ENCODE measurements at regions not wholly inside any gene's neighbourhood (a gene's known extent, or its start where the extent isn't known, plus 50 kb on each side); places are given as distances from the start of the nearest gene placed in this dataset.

DNA sequence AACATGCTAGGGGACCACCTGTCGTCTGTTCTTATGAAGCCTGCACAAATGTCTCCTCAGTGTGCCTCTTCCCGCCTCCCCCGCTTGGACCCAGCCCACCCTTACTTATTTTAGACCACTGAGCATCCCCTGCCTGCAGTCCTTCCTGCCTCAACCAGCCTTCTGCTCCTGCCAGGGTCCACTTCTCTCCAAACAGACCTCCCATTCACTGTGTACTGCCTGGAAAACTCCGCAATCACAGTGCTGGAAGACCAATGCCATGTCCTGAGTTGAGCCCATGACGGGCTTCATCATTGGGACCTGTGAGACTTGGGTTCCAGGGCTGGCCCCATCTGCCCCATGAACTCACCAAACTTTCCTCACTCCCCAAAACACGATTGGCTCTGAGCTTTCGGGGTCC, 309.4 kb downstream of the IRX1 start:
- TF ChIP-seq, protein P1, sequence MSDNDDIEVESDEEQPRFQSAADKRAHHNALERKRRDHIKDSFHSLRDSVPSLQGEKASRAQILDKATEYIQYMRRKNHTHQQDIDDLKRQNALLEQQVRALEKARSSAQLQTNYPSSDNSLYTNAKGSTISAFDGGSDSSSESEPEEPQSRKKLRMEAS (IDR thresholded peaks at IDR 0.05): no peak

DNA sequence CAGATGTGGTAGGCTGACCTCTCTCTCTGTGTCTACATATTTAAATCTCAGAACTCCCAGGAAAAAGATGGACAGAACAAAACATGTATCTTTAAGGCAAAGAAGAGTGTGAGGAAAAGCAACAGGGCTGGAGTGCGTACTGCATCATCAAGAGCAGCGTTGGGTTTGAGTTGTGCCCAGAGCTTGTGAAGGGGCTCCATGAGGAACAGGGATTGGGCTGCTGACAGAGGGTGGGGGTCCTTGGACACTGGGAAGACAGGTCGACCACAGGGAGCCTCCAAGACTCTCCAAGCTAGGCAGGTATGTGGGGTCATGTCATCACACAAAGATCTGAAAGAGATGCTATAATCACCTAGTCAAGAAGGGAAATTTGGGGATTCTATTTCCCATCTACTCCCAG, 309.9 kb downstream of the IRX1 start:
- TF ChIP-seq RAD21 (IDR thresholded peaks at IDR 0.05; ENCODE audit: low read depth): no peak
- no peak for TF ChIP-seq TAF1 (IDR thresholded peaks at IDR 0.05; ENCODE audit: low read depth)
- TF ChIP-seq CEBPB (IDR thresholded peaks at IDR 0.05): no peak
- no peak for TF ChIP-seq NFIC (IDR thresholded peaks at IDR 0.05)
- TF ChIP-seq EGR1 (IDR thresholded peaks at IDR 0.05): no peak
- TF ChIP-seq, protein P1 (IDR thresholded peaks at IDR 0.05): no peak
- TF ChIP-seq, protein P2, sequence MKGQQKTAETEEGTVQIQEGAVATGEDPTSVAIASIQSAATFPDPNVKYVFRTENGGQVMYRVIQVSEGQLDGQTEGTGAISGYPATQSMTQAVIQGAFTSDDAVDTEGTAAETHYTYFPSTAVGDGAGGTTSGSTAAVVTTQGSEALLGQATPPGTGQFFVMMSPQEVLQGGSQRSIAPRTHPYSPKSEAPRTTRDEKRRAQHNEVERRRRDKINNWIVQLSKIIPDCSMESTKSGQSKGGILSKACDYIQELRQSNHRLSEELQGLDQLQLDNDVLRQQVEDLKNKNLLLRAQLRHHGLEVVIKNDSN (IDR thresholded peaks at IDR 0.05): no peak
- TF ChIP-seq TEAD4 (IDR thresholded peaks at IDR 0.05): no peak
- TF ChIP-seq ZBTB7A (IDR thresholded peaks at IDR 0.05; ENCODE audit: low read depth): no peak
- TF ChIP-seq EP300 (IDR thresholded peaks at IDR 0.05; ENCODE audit: borderline replicate concordance): no peak
- TF ChIP-seq CREB1 (IDR thresholded peaks at IDR 0.05; ENCODE audit: low read depth): no peak

DNA sequence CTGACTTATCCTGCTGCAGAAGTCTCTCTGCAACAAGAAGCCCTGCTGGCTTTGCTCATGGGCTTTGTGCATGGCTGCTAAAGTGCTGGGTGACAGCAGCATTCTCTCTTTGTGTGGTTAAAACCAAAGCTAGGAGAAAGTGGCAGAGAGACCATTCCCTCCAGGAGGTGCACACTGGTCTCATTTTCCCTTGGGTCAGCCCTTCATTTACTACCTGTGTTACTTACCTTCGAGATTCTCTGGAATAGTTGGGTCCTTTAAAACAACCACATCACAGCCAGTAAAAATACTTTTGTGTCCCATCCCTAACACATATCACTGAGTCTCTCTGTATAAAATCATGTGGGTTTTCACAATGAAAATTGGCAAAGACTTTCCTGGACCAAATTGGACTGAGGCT, 315.5 kb downstream of the IRX1 start:
- TF ChIP-seq CREB1 (IDR thresholded peaks at IDR 0.05; ENCODE audit: low read depth) (no peak), FOXM1 (IDR thresholded peaks at IDR 0.05; ENCODE audit: borderline replicate concordance, low read depth) (no peak), TEAD4 (IDR thresholded peaks at IDR 0.05) (no peak), CEBPB (IDR thresholded peaks at IDR 0.05) (no peak), RAD21 (IDR thresholded peaks at IDR 0.05; ENCODE audit: low read depth) (no peak), EP300 (IDR thresholded peaks at IDR 0.05; ENCODE audit: borderline replicate concordance) (no peak)

DNA sequence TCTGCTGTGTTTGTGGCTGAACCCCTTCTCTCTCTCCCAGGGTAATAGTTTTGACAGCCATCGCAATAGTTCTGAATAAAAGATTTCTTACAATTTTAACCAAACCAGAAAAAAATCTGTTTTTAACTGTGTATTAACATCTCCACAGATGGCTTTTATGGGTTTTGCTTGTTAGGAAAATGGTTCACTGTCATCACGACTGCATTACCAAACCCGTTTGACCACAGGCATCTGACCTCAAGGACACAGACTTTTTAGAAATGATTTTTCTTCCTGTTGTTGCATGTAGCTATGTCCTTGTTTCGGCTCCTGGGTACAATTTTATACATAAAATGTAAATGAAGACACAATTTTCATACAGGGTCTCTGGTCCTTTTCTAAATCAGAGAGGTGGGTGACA, 316.1 kb downstream of the IRX1 start:
- TF ChIP-seq TAF1 (IDR thresholded peaks at IDR 0.05; ENCODE audit: low read depth) (no peak), TEAD4 (IDR thresholded peaks at IDR 0.05) (no peak), EP300 (IDR thresholded peaks at IDR 0.05; ENCODE audit: borderline replicate concordance) (no peak), CREB1 (IDR thresholded peaks at IDR 0.05; ENCODE audit: low read depth) (no peak), TCF12 (IDR thresholded peaks at IDR 0.05; ENCODE audit: low read depth) (no peak), FOXM1 (IDR thresholded peaks at IDR 0.05; ENCODE audit: borderline replicate concordance, low read depth) (no peak), ZBTB7A (IDR thresholded peaks at IDR 0.05; ENCODE audit: low read depth) (no peak), RAD21 (IDR thresholded peaks at IDR 0.05; ENCODE audit: low read depth) (no peak), NFIC (IDR thresholded peaks at IDR 0.05) (no peak), YY1 (IDR thresholded peaks at IDR 0.05; ENCODE audit: low read depth) (no peak), CEBPB (IDR thresholded peaks at IDR 0.05) (no peak), EGR1 (IDR thresholded peaks at IDR 0.05) (no peak)
- TF ChIP-seq, protein P1 (IDR thresholded peaks at IDR 0.05): no peak
- TF ChIP-seq, protein P2 (IDR thresholded peaks at IDR 0.05): no peak
- TF ChIP-seq, protein P3, sequence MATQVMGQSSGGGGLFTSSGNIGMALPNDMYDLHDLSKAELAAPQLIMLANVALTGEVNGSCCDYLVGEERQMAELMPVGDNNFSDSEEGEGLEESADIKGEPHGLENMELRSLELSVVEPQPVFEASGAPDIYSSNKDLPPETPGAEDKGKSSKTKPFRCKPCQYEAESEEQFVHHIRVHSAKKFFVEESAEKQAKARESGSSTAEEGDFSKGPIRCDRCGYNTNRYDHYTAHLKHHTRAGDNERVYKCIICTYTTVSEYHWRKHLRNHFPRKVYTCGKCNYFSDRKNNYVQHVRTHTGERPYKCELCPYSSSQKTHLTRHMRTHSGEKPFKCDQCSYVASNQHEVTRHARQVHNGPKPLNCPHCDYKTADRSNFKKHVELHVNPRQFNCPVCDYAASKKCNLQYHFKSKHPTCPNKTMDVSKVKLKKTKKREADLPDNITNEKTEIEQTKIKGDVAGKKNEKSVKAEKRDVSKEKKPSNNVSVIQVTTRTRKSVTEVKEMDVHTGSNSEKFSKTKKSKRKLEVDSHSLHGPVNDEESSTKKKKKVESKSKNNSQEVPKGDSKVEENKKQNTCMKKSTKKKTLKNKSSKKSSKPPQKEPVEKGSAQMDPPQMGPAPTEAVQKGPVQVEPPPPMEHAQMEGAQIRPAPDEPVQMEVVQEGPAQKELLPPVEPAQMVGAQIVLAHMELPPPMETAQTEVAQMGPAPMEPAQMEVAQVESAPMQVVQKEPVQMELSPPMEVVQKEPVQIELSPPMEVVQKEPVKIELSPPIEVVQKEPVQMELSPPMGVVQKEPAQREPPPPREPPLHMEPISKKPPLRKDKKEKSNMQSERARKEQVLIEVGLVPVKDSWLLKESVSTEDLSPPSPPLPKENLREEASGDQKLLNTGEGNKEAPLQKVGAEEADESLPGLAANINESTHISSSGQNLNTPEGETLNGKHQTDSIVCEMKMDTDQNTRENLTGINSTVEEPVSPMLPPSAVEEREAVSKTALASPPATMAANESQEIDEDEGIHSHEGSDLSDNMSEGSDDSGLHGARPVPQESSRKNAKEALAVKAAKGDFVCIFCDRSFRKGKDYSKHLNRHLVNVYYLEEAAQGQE (IDR thresholded peaks at IDR 0.05; ENCODE audit: low read depth): no peak

DNA sequence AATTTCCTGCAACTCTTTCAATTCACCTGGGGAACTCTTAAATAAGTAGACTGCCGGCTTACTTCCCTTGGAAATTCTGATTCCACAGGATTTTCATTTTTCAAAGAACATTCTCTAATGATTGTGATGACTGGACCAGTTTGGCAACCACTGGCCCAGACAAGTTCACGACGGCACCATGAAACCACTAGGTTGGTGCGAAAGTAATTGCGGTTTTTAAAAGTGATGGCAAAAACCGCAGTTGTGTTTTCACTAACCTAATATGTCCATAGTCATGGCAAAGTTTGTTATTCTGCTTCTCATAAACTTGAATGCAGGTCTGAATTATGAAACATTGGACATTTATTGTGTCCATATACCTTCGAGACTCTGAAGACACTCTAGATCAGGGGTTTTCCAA, 317.2 kb downstream of the IRX1 start:
- TF ChIP-seq YY1 (IDR thresholded peaks at IDR 0.05; ENCODE audit: low read depth): no peak
- TF ChIP-seq, protein P1 (IDR thresholded peaks at IDR 0.05): no peak
- TF ChIP-seq, protein P3 (IDR thresholded peaks at IDR 0.05; ENCODE audit: low read depth): no peak
- no peak for TF ChIP-seq TCF12 (IDR thresholded peaks at IDR 0.05; ENCODE audit: low read depth)
- no peak for TF ChIP-seq NFIC (IDR thresholded peaks at IDR 0.05)
- no peak for TF ChIP-seq CREB1 (IDR thresholded peaks at IDR 0.05; ENCODE audit: low read depth)
- no peak for TF ChIP-seq ZBTB7A (IDR thresholded peaks at IDR 0.05; ENCODE audit: low read depth)
- no peak for TF ChIP-seq EGR1 (IDR thresholded peaks at IDR 0.05)
- TF ChIP-seq TAF1 (IDR thresholded peaks at IDR 0.05; ENCODE audit: low read depth): no peak
- TF ChIP-seq CEBPB (IDR thresholded peaks at IDR 0.05): no peak

DNA sequence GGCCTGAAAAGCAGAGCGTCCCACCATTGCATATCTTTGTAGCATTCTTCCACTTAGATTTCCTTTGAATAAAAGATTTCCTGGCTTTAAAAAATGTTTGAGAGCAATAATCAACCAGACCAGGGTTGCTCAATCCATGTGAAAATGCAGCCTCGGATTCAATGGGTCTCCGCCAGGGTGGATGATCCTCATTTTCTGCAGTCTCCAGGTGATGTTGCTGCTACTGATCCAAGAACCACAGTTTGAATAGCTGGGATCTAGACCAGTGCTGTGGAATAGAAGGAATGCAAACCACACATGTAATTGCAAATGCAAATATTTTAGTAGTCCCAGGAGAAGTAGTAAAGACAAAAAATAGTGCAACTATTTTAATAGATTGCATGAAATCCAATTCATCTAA, 317.6 kb downstream of the IRX1 start:
- TF ChIP-seq CEBPB (IDR thresholded peaks at IDR 0.05) (no peak), EP300 (IDR thresholded peaks at IDR 0.05; ENCODE audit: borderline replicate concordance) (no peak), CREB1 (IDR thresholded peaks at IDR 0.05; ENCODE audit: low read depth) (no peak), RAD21 (IDR thresholded peaks at IDR 0.05; ENCODE audit: low read depth) (no peak), FOXM1 (IDR thresholded peaks at IDR 0.05; ENCODE audit: borderline replicate concordance, low read depth) (no peak), ZBTB7A (IDR thresholded peaks at IDR 0.05; ENCODE audit: low read depth) (no peak), TAF1 (IDR thresholded peaks at IDR 0.05; ENCODE audit: low read depth) (no peak), NFIC (IDR thresholded peaks at IDR 0.05) (no peak), EGR1 (IDR thresholded peaks at IDR 0.05) (no peak), TCF12 (IDR thresholded peaks at IDR 0.05; ENCODE audit: low read depth) (no peak), TEAD4 (IDR thresholded peaks at IDR 0.05) (no peak), YY1 (IDR thresholded peaks at IDR 0.05; ENCODE audit: low read depth) (no peak)
- TF ChIP-seq, protein P1 (IDR thresholded peaks at IDR 0.05): no peak
- TF ChIP-seq, protein P3 (IDR thresholded peaks at IDR 0.05; ENCODE audit: low read depth): no peak
- TF ChIP-seq, protein P2 (IDR thresholded peaks at IDR 0.05): no peak

All from Ishikawa (cell line).